ENCODE measurements at regions not wholly inside any gene's neighbourhood (a gene's known extent, or its start where the extent isn't known, plus 50 kb on each side); places are given as distances from the start of the nearest gene placed in this dataset.

GRCh38 chr13:40483601-40484000 lies 182.8 kb downstream of the FOXO1 start:
- H3K4me3 ChIP-seq: no peak overlapping the region
- intact Hi-C loops (cut with DNase I): no loop called here
- ATAC-seq (peak in 2 of 4 donors; percentile 15 to 31), DNase-seq (peak in 1 of 6 donors; percentile 24), FAIRE-seq (no peak)
- no peaks in the 10 kb centered on the region for H3K27me3 ChIP-seq
- WGBS, 2 donors: 92 to 94% methylated on average over 13 of the region's 13 CpGs
- peaks cover 6 to 19% (median 16%) of the 10 kb centered on the region in 3 donors for H3K4me1 ChIP-seq
- H3K36me3 ChIP-seq: no peaks in the 10 kb centered on the region
- H3K27ac ChIP-seq: no peak overlapping the region
- no peak for TF ChIP-seq CTCF (IDR thresholded peaks at IDR 0.05)
- H3K9me3 ChIP-seq: no peaks in the 10 kb centered on the region

GRCh38 chr13:40484101-40484800 lies 182.2 kb downstream of the FOXO1 start:
- intact Hi-C loops (cut with DNase I): no loop called here

GRCh38 chr13:40484974-40485373 lies 181.5 kb downstream of the FOXO1 start:
- peak overlapping the region in 1 of 4 donors; percentile 8 for H3K27ac ChIP-seq
- ATAC-seq (peak; percentile 50 to 82 (median 62)), FAIRE-seq (no peak), DNase-seq (peak in 3 of 6 donors; percentile 74 to 80 (median 74))
- peaks cover 6 to 12% (median 7%) of the 10 kb centered on the region in 3 donors for H3K4me1 ChIP-seq
- intact Hi-C loops (cut with DNase I): no loop called here
- WGBS, 2 donors: 48 to 51% methylated on average over 7 of the region's 7 CpGs
- no peaks in the 10 kb centered on the region for H3K27me3 ChIP-seq
- TF ChIP-seq CTCF (IDR thresholded peaks at IDR 0.05): no peak
- no peak overlapping the region for H3K4me3 ChIP-seq
- H3K9me3 ChIP-seq: no peaks in the 10 kb centered on the region
- no peaks in the 10 kb centered on the region for H3K36me3 ChIP-seq

More at GRCh38 chr13:40484101-40484800, 182.2 kb downstream of the FOXO1 start:
- H3K27me3 ChIP-seq: no peaks in the 10 kb centered on the region
- DNase-seq: no peak
- H3K4me1 ChIP-seq: peaks cover 6 to 14% (median 13%) of the 10 kb centered on the region in 3 donors
- no peaks in the 10 kb centered on the region for H3K9me3 ChIP-seq
- no peaks in the 10 kb centered on the region for H3K36me3 ChIP-seq
- no peak overlapping the region for H3K4me3 ChIP-seq
- 73 to 83% methylated on average over 14 of the region's 14 CpGs for WGBS, 2 donors
- ATAC-seq: no peak
- FAIRE-seq: no peak
- peak overlapping the region in 1 of 4 donors; percentile 8 for H3K27ac ChIP-seq
- no peak for TF ChIP-seq CTCF (IDR thresholded peaks at IDR 0.05)

- Histone ChIP-seq H3K27ac (no peak overlapping the region), H3K9me3 (no peaks in the 10 kb centered on the region), H3K27me3 (no peaks in the 10 kb centered on the region), H3K4me3 (no peak overlapping the region), H3K4me1 (peaks cover 5 to 7% (median 6%) of the 10 kb centered on the region in 3 donors), H3K36me3 (no peaks in the 10 kb centered on the region)
- 83 to 85% methylated on average over 12 of the region's 12 CpGs for WGBS, 2 donors
- TF ChIP-seq CTCF (IDR thresholded peaks at IDR 0.05): no peak
- FAIRE-seq: no peak
- no peak for ATAC-seq
- no peak for DNase-seq
- intact Hi-C loops (cut with DNase I): no loop called here
These were observed 180.6 kb downstream of the FOXO1 start for GRCh38 chr13:40485611-40486517.

All from pancreas (tissue), 10 donors.